IPS-18a (cell line): ENCODE measurements at regions not wholly inside any gene's neighbourhood (a gene's known extent, or its start where the extent isn't known, plus 50 kb on each side); places are given as distances from the start of the nearest gene placed in this dataset.
"Not testable (repeated sequence)": the region's sequence is repeated elsewhere in the genome, so short reads cannot be mapped to it uniquely, and the experiment has no call there.

ENCODE experiments used
- H3K27ac ChIP-seq: one replicate; pipeline ENCODE4 v1.5.1; 2013; ENCODE audit warnings: low read length
- H3K27me3 ChIP-seq: one replicate; pipeline ENCODE4 v1.6.1; 2013; ENCODE audit warnings: mild to moderate bottlenecking, low read length; ENCODE audit not compliant: control insufficient read depth, insufficient read depth
- H3K36me3 ChIP-seq: one replicate; pipeline ENCODE4 v1.6.1; 2013; ENCODE audit warnings: low read depth, low read length; ENCODE audit not compliant: control insufficient read depth
- H3K4me1 ChIP-seq: one replicate; pipeline ENCODE4 v1.6.1; 2013; ENCODE audit warnings: low read depth, low read length; ENCODE audit not compliant: control insufficient read depth
- H3K4me3 ChIP-seq: one replicate; pipeline ENCODE4 v1.5.1; 2013; ENCODE audit warnings: low read length
- H3K9ac ChIP-seq: one replicate; pipeline ENCODE4 v1.6.1; 2013; ENCODE audit warnings: mild to moderate bottlenecking, low read length, moderate library complexity
- H3K9me3 ChIP-seq: one replicate; pipeline ENCODE4 v1.6.1; 2013; ENCODE audit warnings: low read depth, low read length; ENCODE audit not compliant: control insufficient read depth

DNA sequence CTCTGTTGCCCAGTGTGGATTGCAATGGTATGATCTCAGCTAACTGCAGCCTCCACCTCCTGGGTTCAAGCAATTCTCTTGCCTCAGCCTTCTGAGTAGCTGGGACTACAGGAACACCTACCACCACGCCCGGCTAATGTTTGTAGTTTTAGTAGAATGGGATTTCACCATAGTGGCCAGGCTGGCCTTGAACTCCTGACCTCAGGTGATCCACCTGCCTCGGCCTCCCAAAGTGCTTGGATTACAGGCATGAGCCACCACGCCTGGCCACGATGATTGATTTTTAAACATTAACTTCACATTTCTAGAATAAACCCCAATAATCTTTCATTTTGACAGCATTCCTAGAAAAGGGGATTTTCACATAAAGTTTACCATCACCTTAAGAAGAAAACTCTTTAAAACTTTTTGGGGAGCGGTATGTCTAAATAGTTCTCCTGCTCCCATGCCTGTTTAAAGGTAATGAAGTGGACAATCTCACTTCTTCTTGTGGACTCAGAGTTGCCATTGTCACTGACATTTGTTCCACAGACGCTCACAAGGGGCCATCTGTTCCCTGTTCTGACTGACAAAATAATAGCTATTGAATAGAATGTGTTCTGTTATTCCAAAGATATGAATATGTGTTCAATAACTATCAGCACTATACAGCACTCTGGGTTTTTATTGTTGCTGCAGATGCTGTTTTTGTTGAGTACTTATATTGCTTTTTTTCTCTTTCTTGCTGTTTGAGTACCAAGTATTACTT, 66.1 kb upstream of the C1QTNF9B start:
- Histone ChIP-seq H3K4me3 (no peak overlapping the region), H3K27me3 (no peaks in the 10 kb centered on the region), H3K9me3 (no peaks in the 10 kb centered on the region), H3K36me3 (no peaks in the 10 kb centered on the region), H3K27ac (no peak overlapping the region), H3K4me1 (no peaks in the 10 kb centered on the region), H3K9ac (no peak overlapping the region)

DNA sequence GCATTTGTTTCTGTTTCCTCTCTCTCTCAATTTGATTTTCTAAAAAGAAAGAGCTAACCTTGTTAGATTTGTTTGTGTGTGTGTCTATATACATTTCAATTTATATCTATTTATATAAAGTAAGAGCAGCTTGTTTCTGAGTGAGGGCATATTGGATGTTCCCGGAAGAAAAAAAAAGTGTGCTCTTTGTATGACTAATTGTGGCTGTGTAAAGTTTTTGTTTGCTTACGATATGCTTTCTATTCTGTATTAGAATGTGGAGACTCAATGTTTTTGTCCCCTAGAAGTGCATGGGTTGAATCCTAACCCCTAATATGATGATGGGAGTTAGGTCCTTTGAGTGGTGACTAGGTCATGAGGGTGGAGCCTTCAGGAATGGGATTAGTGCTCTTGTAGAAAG, 66.6 kb upstream of the C1QTNF9B start:
- H3K27ac ChIP-seq: no peak overlapping the region
- H3K36me3 ChIP-seq: no peaks in the 10 kb centered on the region
- H3K27me3 ChIP-seq: no peaks in the 10 kb centered on the region
- no peaks in the 10 kb centered on the region for H3K4me1 ChIP-seq
- no peak overlapping the region for H3K9ac ChIP-seq
- H3K4me3 ChIP-seq: no peak overlapping the region
- no peaks in the 10 kb centered on the region for H3K9me3 ChIP-seq

DNA sequence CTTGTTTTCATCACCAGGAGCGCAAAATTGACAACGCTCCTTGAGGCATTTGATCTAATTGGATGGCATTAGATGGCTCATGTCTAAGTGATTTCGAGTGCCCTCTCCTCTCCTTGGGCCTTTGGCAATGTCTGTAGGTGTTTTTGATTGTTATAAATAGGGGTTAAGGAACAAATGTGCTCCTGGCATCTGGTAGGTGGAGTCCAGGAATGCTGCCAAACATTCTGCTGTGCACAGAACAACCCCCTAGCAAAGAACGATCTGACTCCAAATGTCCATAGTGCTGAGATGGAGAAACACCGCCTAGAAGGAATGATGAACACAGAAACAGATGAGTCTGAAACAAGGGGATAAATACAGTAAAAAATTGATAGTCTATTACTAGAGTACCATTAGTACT, 68.0 kb upstream of the C1QTNF9B start:
- no peaks in the 10 kb centered on the region for H3K27me3 ChIP-seq
- no peak overlapping the region for H3K9ac ChIP-seq
- H3K9me3 ChIP-seq: no peaks in the 10 kb centered on the region
- no peaks in the 10 kb centered on the region for H3K4me1 ChIP-seq
- no peaks in the 10 kb centered on the region for H3K36me3 ChIP-seq
- H3K27ac ChIP-seq: no peak overlapping the region
- H3K4me3 ChIP-seq: no peak overlapping the region

DNA sequence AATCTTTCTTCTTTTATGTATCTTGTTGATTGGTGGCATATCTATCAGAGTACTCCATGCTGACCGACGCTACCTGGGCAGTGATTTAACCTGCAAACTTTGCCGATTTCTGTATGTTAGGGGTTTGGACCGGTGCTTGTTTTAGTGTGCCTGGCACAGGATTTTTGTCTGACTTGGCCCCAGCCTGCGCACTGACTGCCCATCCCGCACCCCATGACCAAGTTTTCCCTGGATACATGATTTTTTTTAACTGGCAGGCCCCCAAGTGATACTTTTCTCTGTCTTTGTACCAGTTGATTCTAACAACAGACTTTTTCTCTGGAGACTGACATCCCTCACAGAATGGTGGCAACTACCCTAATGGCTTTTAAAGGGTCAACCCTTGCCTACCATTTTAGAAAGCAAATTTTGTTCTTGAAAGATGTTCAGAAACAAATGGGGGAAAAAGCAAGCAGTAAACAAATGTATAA, 69.0 kb upstream of the C1QTNF9B start:
- H3K27me3 ChIP-seq: no peaks in the 10 kb centered on the region
- H3K4me1 ChIP-seq: no peaks in the 10 kb centered on the region
- no peak overlapping the region for H3K9ac ChIP-seq
- H3K27ac ChIP-seq: no peak overlapping the region
- H3K9me3 ChIP-seq: no peaks in the 10 kb centered on the region
- no peak overlapping the region for H3K4me3 ChIP-seq
- no peaks in the 10 kb centered on the region for H3K36me3 ChIP-seq

DNA sequence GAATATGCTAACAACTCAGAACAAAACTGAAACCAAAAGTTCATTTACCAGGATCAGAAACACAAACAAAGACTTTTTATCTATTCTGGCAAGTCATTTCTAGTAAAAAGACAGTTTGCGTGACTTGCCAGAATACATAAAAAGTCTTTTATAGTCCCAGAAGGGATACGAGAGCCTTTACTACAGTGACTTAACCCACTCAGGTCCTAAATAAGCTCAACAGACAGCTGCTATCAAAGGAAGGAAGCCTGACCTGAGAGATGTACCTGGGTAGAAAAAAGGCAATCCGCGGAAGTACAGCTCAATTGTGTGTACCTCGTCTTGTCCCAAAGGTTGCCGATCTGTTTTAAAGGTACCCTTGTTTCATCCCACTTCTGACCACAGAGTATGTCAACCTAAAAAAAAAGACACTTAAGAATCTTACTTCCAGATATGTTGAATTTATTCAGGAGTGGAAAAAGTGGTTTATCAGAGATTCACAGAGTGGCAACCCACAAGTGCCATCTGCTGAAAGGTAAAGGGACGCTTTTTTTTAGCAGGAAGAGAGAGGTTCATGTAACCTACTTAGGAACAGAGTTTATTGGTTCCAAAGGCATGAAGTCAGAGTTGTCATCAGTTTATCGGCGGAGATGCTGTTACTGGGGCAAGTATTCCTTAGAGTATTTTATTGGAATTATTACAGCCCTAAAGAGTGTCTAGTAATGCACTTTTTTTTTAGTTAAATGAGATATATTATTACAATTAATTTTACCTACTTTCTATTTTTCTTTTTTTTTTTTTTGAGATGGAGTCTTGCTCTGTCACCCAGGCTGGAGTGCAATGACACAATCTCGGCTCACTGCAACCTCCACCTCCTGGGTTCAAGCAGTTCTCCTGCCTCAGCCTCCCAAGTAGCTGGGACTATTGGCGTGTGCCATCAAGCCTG, 69.7 kb upstream of the C1QTNF9B start:
- no peak overlapping the region for H3K9ac ChIP-seq
- H3K9me3 ChIP-seq: no peaks in the 10 kb centered on the region
- no peaks in the 10 kb centered on the region for H3K4me1 ChIP-seq
- H3K36me3 ChIP-seq: no peaks in the 10 kb centered on the region
- no peaks in the 10 kb centered on the region for H3K27me3 ChIP-seq
- no peak overlapping the region for H3K27ac ChIP-seq
- no peak overlapping the region for H3K4me3 ChIP-seq

DNA sequence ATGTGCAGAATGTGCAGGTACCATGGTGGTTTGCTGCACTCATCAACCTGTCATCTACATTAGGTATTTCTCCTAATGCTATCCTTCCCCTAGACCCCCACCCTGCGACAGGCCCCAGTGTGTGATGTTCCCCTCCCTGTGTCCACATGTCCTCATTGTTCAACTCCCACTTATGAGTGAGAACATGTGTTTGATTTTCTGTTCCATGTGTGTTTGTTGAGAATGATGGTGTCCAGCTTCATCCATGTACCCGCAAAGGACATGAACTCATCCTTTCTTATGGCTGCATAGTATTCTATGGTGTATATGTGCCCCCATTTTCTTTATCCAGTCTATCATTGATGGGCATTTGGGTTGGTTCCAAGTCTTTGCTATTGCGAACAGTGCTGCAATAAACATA, 70.5 kb upstream of the C1QTNF9B start:
- H3K27ac ChIP-seq, H3K9ac ChIP-seq, H3K9me3 ChIP-seq, H3K4me3 ChIP-seq, H3K4me1 ChIP-seq, H3K27me3 ChIP-seq, H3K36me3 ChIP-seq: not testable (repeated sequence)

DNA sequence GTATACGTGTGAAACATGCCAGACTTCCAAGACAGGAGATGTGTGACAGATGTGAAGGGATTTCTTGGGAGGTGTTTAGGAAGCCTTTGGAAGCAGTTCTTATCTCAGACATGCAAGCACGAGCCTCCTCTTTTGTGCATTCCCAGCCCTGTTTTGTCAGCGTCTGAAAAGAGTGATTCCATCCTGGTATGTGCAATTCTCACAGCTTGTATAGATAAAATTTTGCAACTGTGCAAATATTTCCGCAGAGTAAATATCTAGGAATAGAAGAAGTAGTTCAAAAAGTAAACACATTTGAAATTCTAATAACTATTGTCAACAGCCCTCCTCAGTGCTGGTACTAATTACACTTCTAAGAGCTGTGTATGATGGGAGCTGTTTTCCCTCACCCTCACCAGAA, 72.3 kb upstream of the C1QTNF9B start:
- no peak overlapping the region for H3K9ac ChIP-seq
- no peaks in the 10 kb centered on the region for H3K4me1 ChIP-seq
- H3K36me3 ChIP-seq: no peaks in the 10 kb centered on the region
- H3K27me3 ChIP-seq: no peaks in the 10 kb centered on the region
- H3K27ac ChIP-seq: no peak overlapping the region
- H3K9me3 ChIP-seq: no peaks in the 10 kb centered on the region
- no peak overlapping the region for H3K4me3 ChIP-seq

DNA sequence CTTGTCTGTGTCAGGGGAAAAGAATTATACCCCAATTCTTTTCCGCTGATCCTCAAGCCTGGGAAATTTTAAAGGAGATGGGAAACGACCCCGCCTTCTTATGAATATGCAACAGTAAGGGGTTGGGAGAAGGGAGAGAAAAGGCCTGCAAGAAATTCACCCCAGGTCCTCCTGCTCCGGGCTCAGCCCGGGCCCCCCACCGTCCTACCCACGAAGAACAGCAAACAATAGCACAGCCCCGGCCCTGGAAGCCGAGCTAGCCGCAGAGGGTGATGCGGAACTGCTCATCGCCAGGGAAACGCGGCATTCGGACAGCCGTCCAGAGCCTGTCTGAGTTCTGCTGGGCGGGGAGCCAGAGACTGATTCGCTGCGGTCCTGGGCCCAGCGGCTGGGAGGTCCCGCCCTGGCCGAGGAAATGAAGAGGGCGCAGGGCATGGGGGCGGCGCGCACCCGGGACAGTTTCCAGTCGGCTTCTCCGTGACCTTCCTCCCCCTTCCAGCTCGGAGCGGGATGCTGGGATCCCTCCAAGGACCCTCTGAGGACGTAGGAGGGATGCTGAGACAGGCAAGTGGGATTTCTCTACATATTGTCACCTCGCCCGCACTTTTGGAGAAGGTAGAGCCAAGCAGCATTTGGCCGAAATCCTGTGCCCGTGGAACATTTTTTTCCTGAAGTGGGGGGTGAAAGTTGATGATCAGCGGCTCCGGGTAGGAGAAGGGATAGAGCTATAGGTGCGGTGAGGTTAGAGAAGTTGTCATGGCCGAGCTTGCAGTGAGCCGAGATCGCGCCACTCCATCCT, 82.3 kb upstream of the C1QTNF9B start:
- Histone ChIP-seq H3K36me3 (no peaks in the 10 kb centered on the region), H3K4me1 (peaks cover 4% of the 10 kb centered on the region), H3K4me3 (peak overlapping the region; percentile 78), H3K27ac (no peak overlapping the region), H3K9me3 (no peaks in the 10 kb centered on the region), H3K9ac (peak overlapping the region; percentile 53), H3K27me3 (peaks cover 8% of the 10 kb centered on the region)

DNA sequence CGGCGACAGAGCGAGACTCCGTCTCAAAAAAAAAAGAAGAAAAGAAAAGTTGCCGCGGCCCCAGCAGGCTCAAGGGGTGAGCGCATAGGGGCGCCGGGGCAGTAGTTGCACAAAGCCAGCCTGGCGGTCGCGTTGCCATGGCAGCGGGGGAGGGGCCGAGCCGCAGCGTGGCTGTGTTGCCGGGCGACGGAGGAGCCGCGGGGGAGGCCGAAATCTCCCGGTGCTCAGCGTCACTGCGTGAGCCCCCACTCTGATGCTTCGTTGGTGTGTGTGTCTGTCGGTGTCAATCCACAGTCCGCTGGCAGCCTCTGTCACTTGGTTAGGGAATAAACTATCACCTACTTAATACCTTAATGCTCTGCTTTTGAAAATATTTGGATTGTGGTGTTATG, 82.9 kb upstream of the C1QTNF9B start:
- peak overlapping the region; percentile 53 for H3K9ac ChIP-seq
- H3K4me3 ChIP-seq: peak overlapping the region; percentile 78
- H3K27me3 ChIP-seq: peaks cover 8% of the 10 kb centered on the region
- H3K4me1 ChIP-seq: peaks cover 4% of the 10 kb centered on the region
- no peak overlapping the region for H3K27ac ChIP-seq
- no peaks in the 10 kb centered on the region for H3K36me3 ChIP-seq
- no peaks in the 10 kb centered on the region for H3K9me3 ChIP-seq

DNA sequence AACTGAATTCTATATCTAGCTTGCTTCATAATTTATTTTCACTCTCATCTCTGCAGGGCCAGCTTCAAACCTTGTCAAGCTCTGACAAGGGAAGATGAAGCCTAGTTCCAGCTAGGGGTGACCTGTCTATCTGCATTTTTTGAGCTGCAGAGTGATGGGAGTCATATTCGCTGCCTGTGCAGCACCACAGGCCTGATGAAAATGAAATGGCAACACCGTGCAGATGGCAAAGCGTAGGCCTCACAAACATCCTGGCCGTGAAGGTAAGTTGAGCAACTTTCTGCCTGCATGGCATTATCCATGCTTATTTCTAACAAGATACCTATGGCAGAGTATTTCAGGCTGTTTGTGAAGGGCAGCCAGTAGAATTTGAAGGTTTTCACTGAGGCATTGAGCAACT, 86.4 kb upstream of the C1QTNF9B start:
- H3K27ac ChIP-seq: no peak overlapping the region
- peaks cover 5% of the 10 kb centered on the region for H3K27me3 ChIP-seq
- H3K4me3 ChIP-seq: no peak overlapping the region
- no peaks in the 10 kb centered on the region for H3K36me3 ChIP-seq
- H3K4me1 ChIP-seq: peaks cover 4% of the 10 kb centered on the region
- no peak overlapping the region for H3K9ac ChIP-seq
- no peaks in the 10 kb centered on the region for H3K9me3 ChIP-seq

DNA sequence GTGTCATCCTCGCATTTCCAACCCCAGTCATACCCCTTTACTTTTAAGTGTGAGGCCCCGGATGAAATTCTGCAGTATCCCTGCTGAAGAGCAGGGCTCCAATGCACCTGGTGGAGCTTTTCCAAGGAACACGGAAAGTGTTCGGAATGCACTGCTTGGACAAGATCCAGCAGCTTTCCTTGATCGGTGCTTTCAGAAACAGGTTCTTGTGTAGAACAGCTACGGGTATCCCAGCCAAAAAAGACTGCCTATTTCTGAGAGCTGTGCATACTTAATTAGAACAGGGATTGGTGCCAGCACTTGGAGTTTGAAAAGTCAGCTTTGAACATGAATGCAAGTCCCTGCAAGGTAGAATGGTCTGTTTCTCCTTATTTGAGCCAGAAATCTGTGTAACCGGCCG, 87.2 kb upstream of the C1QTNF9B start:
- no peak overlapping the region for H3K27ac ChIP-seq
- H3K9ac ChIP-seq: no peak overlapping the region
- H3K9me3 ChIP-seq: no peaks in the 10 kb centered on the region
- H3K4me1 ChIP-seq: no peaks in the 10 kb centered on the region
- H3K27me3 ChIP-seq: no peaks in the 10 kb centered on the region
- H3K36me3 ChIP-seq: no peaks in the 10 kb centered on the region
- H3K4me3 ChIP-seq: no peak overlapping the region
